RWPE2 (cell line): ENCODE measurements at regions not wholly inside any gene's neighbourhood (a gene's known extent, or its start where the extent isn't known, plus 50 kb on each side); places are given as distances from the start of the nearest gene placed in this dataset.

Experiments used
- ATAC-seq: fragments of 200-7000 bp; cut with Tn5 transposase; 3 replicates; pipeline ENCODE4 v1.9.1; 2021; ENCODE audit warnings: low read depth
- DNase-seq: peaks from one replicate; pipeline ENCODE4 v3.0.0-alpha.2; 2020; ENCODE audit warnings: low spot score
- H3K27ac ChIP-seq: fragments of 450-650 bp; 2 replicates; pipeline ENCODE4 v1.5.1; 2017; ENCODE audit warnings: mild to moderate bottlenecking; ENCODE audit not compliant: poor library complexity, severe bottlenecking
- H3K27me3 ChIP-seq: fragments of 250-450 bp; sonication (Bioruptor Pico); 2 replicates; pipeline ENCODE4 v1.5.1; 2021; ENCODE audit warnings: mild to moderate bottlenecking, moderate library complexity; ENCODE audit not compliant: insufficient read depth, poor library complexity, severe bottlenecking
- H3K36me3 ChIP-seq: fragments of 250-450 bp; sonication (Bioruptor Pico); 2 replicates; pipeline ENCODE4 v1.5.1; 2020; ENCODE audit warnings: low read depth, mild to moderate bottlenecking, moderate library complexity
- H3K4me1 ChIP-seq: fragments of 250-450 bp; sonication (Bioruptor Pico); 2 replicates; pipeline ENCODE4 v1.5.1; 2021; ENCODE audit warnings: mild to moderate bottlenecking, moderate library complexity; ENCODE audit not compliant: insufficient read depth, poor library complexity, severe bottlenecking
- H3K4me3 ChIP-seq: fragments of 250-450 bp; sonication (Bioruptor Pico); 2 replicates; pipeline ENCODE4 v1.5.1; 2021; ENCODE audit warnings: mild to moderate bottlenecking, moderate library complexity; ENCODE audit not compliant: severe bottlenecking
- H3K9me3 ChIP-seq: fragments of 250-450 bp; sonication (Bioruptor Pico); 2 replicates; pipeline ENCODE4 v1.5.1; 2021; ENCODE audit warnings: mild to moderate bottlenecking, moderate library complexity; ENCODE audit not compliant: severe bottlenecking
- TF ChIP-seq, protein P1 (sequence below): fragments of 450-650 bp; IDR thresholded peaks from one replicate; pipeline ENCODE4 v1.5.1; 2017; ENCODE audit warnings: mild to moderate bottlenecking, moderate library complexity; ENCODE audit not compliant: poor library complexity, severe bottlenecking

DNA sequence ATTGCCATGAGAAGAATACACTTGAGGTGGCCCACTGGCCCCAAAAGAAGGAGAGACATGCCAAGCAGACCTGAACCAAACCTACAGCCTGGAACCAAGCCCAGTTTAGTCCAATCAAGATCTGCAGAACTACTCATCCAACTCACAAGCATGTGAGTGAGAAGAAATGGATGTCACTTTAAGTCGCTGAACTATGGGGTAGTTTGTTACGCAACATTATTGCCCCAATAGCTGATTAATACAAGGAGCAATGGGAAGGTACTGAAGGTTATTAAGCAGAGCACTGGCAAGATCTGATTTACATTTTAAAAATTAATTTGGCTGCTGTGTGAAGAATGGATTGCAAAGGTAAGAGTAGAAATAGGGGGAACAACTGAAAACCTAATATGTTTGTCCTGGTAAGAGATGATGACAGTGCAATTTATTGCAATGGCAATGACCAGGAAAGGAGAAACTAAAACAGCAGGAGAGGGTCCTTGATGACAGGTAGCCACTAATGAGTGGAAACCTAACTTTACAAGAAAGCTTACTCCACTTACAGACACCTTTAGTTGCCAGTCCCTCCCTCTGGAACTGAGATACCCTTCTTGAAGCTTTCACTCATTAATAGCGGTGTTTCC, 132.9 kb upstream of the GRIA1 start:
- no peak overlapping the region for H3K4me3 ChIP-seq
- peaks cover 6% of the 10 kb centered on the region for H3K4me1 ChIP-seq
- no peak for DNase-seq
- H3K9me3 ChIP-seq = no peaks in the 10 kb centered on the region
- H3K27ac ChIP-seq = no peak overlapping the region
- TF ChIP-seq, protein P1, sequence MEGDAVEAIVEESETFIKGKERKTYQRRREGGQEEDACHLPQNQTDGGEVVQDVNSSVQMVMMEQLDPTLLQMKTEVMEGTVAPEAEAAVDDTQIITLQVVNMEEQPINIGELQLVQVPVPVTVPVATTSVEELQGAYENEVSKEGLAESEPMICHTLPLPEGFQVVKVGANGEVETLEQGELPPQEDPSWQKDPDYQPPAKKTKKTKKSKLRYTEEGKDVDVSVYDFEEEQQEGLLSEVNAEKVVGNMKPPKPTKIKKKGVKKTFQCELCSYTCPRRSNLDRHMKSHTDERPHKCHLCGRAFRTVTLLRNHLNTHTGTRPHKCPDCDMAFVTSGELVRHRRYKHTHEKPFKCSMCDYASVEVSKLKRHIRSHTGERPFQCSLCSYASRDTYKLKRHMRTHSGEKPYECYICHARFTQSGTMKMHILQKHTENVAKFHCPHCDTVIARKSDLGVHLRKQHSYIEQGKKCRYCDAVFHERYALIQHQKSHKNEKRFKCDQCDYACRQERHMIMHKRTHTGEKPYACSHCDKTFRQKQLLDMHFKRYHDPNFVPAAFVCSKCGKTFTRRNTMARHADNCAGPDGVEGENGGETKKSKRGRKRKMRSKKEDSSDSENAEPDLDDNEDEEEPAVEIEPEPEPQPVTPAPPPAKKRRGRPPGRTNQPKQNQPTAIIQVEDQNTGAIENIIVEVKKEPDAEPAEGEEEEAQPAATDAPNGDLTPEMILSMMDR = no peak
- no peaks in the 10 kb centered on the region for H3K36me3 ChIP-seq
- no peaks in the 10 kb centered on the region for H3K27me3 ChIP-seq
- no peak for ATAC-seq

DNA sequence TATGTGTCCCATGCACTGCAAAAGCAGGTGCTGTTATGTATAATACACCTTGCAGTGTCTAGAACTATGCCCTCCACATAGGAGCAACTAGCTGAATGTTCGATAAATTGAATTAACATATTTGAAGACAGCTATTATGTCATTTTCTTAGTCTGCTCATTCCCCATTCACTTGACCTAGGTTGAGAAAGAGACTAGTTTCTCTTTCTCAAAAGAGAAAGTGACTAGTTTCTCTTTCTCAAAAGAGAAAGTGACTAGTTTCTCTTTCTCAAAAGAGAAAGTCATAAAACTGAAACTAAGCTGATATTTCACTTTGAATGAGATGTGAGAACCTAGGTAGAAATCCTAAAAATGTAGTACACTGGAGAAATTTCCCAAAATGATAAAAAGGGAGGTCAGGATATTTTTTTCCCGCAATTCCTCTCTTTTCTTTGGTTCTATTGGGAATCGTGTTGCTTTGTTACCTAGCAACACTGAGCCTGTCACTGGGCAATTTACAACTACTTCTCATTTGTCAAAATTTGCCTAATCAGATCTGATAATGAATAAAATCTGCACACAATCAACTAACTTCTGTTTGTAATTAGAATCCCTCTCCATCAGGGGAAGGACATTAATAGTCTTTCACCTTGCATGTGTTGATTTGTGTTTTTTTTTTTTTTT, 132.0 kb upstream of the GRIA1 start:
- no peak overlapping the region for H3K27ac ChIP-seq
- DNase-seq (no peak), ATAC-seq (no peak)
- no peaks in the 10 kb centered on the region for H3K4me1 ChIP-seq
- H3K36me3 ChIP-seq = no peaks in the 10 kb centered on the region
- H3K4me3 ChIP-seq = no peak overlapping the region
- H3K9me3 ChIP-seq = no peaks in the 10 kb centered on the region
- H3K27me3 ChIP-seq = no peaks in the 10 kb centered on the region
- TF ChIP-seq, protein P1 = no peak

DNA sequence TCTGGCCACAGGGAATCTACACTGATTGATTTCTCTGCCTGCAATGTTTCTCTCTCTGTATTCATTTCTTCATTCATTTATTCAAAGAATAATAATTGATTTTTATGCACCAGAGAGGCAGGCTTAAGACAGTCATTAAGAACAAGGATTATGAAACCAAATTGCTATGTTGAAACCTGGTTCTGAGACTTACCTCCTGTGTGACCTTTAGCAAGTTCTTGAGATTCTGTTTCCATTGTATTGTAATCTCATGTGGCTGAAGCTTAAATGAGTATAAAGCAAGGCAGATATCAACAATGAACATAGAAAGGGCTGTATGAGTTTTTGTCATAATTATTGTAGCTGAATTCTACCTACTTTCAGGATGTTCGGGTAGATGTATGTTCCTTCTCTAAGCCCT, 129.6 kb upstream of the GRIA1 start:
- DNase-seq = no peak

DNA sequence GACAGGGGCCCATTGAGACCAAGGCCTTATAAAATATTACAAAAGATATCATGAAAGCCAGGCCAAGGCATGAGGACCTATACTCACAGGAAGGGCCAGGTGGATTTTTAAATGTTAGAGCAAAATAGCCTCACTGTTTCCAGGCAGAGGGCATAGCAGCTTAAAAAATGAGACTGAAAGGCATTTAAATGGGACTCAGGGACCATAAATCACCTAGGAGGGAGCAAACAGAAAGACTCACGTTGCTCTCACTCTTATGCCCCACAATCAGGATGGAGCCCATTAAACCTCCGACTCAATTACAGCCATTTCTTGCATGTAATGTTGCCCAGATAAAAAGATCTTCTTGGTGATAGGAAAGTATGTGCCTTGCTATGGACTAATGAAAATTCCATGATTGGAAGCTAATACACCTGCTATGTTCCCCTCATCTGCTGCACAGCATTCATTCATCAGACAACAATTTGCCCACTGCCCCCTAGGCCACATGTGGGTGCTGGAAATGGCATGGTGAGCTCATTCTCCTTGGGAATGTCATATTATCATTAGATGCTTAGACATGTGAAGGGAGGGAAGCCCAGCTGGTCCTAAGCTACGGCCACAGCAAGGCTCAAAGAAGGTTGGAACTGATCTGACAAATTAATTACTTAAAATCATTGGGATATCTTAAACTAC, 128.6 kb upstream of the GRIA1 start:
- Histone ChIP-seq H3K9me3 (no peaks in the 10 kb centered on the region), H3K27ac (no peak overlapping the region), H3K36me3 (no peaks in the 10 kb centered on the region), H3K4me1 (peaks cover 5% of the 10 kb centered on the region), H3K27me3 (no peaks in the 10 kb centered on the region), H3K4me3 (no peak overlapping the region)
- DNase-seq (no peak), ATAC-seq (no peak)
- TF ChIP-seq, protein P1 = no peak

More for the DNA sequence above, 129.6 kb upstream of the GRIA1 start:
- H3K27ac ChIP-seq = no peak overlapping the region
- H3K36me3 ChIP-seq = no peaks in the 10 kb centered on the region
- TF ChIP-seq, protein P1 = no peak
- no peaks in the 10 kb centered on the region for H3K27me3 ChIP-seq
- H3K4me1 ChIP-seq = peaks cover 3% of the 10 kb centered on the region
- ATAC-seq = no peak
- no peak overlapping the region for H3K4me3 ChIP-seq
- H3K9me3 ChIP-seq = no peaks in the 10 kb centered on the region
